ENCODE measurements at regions not wholly inside any gene's neighbourhood (a gene's known extent, or its start where the extent isn't known, plus 50 kb on each side); places are given as distances from the start of the nearest gene placed in this dataset.

- TF ChIP-seq POLR2A (IDR thresholded peaks at IDR 0.05; ENCODE audit: low read depth, low read length) (no peak), SPI1 (IDR thresholded peaks at IDR 0.05; ENCODE audit: low read depth, low read length) (no peak), TAF1 (IDR thresholded peaks at IDR 0.05; ENCODE audit: low read depth, low read length) (no peak), POLR2AphosphoS5 (IDR thresholded peaks at IDR 0.05; ENCODE audit: low read depth, low read length) (no peak)
Measured at GRCh38 chr6:122068291-122068769, 331.1 kb upstream of the HSF2 start.
